K562 (cell line): ENCODE measurements at regions not wholly inside any gene's neighbourhood (a gene's known extent, or its start where the extent isn't known, plus 50 kb on each side); places are given as distances from the start of the nearest gene placed in this dataset.
"Not testable (repeated sequence)": the region's sequence is repeated elsewhere in the genome, so short reads cannot be mapped to it uniquely, and the experiment has no call there.

ENCODE experiments used
- ATAC-seq: fragments of 200-7000 bp; cut with Tn5 transposase; 3 replicates; pipeline ENCODE4 v1.9.1; 2020; ENCODE audit warnings: moderate library complexity
- BruUV-seq: library from RNA; stranded (reverse); fragments of 400-500 nt; replicated peaks from 2 replicates; lab custom pipeline; 2021; lab: Mats Ljungman, UMichigan
- CTCF ChIA-PET: fragments of 300-600 bp; formaldehyde crosslinking; extraction: SDS; loops from one replicate; lab custom pipeline; 2021; ENCODE audit warnings: low intra/inter-chr PET ratio; lab: Yijun Ruan, JAX
- POLR2A ChIA-PET: fragments of 300-600, 350-650 bp; sonication (Branson Sonifier 250); formaldehyde crosslinking; extraction: SDS; loops from one replicate; lab custom pipeline; 2021; ENCODE audit warnings: antibody characterized with exemption, inconsistent platforms; lab: Yijun Ruan, JAX
- DNase-seq, 4 experiments: peaks; one replicate each; pipeline versions ENCODE4 v3.0.0 to v3.0.0-alpha.2; 2011 to 2018; ENCODE audit warnings: low spot score in 3 of 4, mixed read lengths in 3 of 4; ENCODE audit errors: extremely low read depth in 1 of 4
- FAIRE-seq: peaks from 2 replicates; lab custom pipeline; 2011; peaks lifted over from hg19 to GRCh38; lab: Jason Lieb, UNC
- H2AFZ ChIP-seq: 2 replicates; pipeline ENCODE4 v1.6.0; 2011; ENCODE audit warnings: low read depth, low read length, control low read depth, inconsistent platforms
- H3K27ac ChIP-seq: fragments of 200-600 bp; 3 replicates; pipeline ENCODE4 v1.8.0; 2011; ENCODE audit warnings: low read depth, mild to moderate bottlenecking, control low read depth, inconsistent platforms, low read length, moderate library complexity, mixed read lengths; ENCODE audit errors: extremely low read depth
- H3K27me3 ChIP-seq, 2 experiments: fragments of 300-600 bp in 1 of 2; 2 replicates in 1 of 2; 3 replicates in 1 of 2; pipeline versions ENCODE4 v1.6.0 to v1.8.0; 2011; ENCODE audit warnings: inconsistent platforms in 2 of 2, low read length in 2 of 2, mild to moderate bottlenecking in 1 of 2, mixed read lengths in 1 of 2, moderate library complexity in 1 of 2; ENCODE audit not compliant: control insufficient read depth in 2 of 2, insufficient read depth in 2 of 2
- H3K36me3 ChIP-seq: fragments of 300-600 bp; 3 replicates; pipeline ENCODE4 v1.8.0; 2011; ENCODE audit warnings: mild to moderate bottlenecking, low read length, inconsistent platforms; ENCODE audit not compliant: control insufficient read depth, insufficient read depth
- H3K4me1 ChIP-seq, 2 experiments: fragments of 200-600 bp in 1 of 2; replicated peaks in 1 of 2; 2 replicates in 1 of 2; 3 replicates in 1 of 2; pipeline versions ENCODE4 v1.5.1 to v1.8.0; 2011; ENCODE audit warnings: inconsistent platforms in 2 of 2, low read length in 2 of 2, mild to moderate bottlenecking in 1 of 2, mixed read lengths in 1 of 2, moderate library complexity in 1 of 2; ENCODE audit not compliant: control insufficient read depth in 2 of 2, insufficient read depth in 2 of 2
- H3K4me2 ChIP-seq: 2 replicates; pipeline ENCODE4 v1.6.1; 2011; ENCODE audit warnings: low read length, control low read depth, inconsistent platforms, mixed read lengths; ENCODE audit not compliant: insufficient read depth
- H3K4me3 ChIP-seq: fragments of 200-600 bp; sonication (generic), shearing (Covaris generic); 2 replicates; pipeline ENCODE4 v1.5.1; 2016; ENCODE audit warnings: control low read depth, inconsistent platforms
- H3K79me2 ChIP-seq: fragments of 200-600 bp; 3 replicates; pipeline ENCODE4 v1.8.0; 2011; ENCODE audit warnings: low read length, inconsistent platforms; ENCODE audit not compliant: control insufficient read depth, insufficient read depth
- H3K9ac ChIP-seq, 2 experiments: 2 replicates each; pipeline versions ENCODE4 v1.6.0 to v1.6.1; 2011; ENCODE audit warnings: low read depth in 2 of 2, low read length in 2 of 2, control low read depth in 1 of 2, inconsistent platforms in 1 of 2, mild to moderate bottlenecking in 1 of 2, mixed read lengths in 1 of 2; ENCODE audit not compliant: insufficient read depth in 1 of 2
- H3K9me1 ChIP-seq: one replicate; pipeline ENCODE4 v1.6.0; 2011; ENCODE audit warnings: inconsistent platforms, mild to moderate bottlenecking, low read length, moderate library complexity; ENCODE audit not compliant: control insufficient read depth, insufficient read depth
- H3K9me3 ChIP-seq: replicated peaks from 2 replicates; pipeline ENCODE4 v1.5.1; 2011; ENCODE audit warnings: low read depth, low read length, inconsistent platforms; ENCODE audit not compliant: control insufficient read depth, insufficient read depth
- H4K20me1 ChIP-seq: replicated peaks from 2 replicates; pipeline ENCODE4 v1.6.1; 2011; ENCODE audit warnings: low read length, inconsistent platforms, mixed read lengths; ENCODE audit not compliant: control insufficient read depth, insufficient read depth
- WGBS: fragments of 100-300 bp; shearing (Covaris generic); methylation state at CpG from one replicate; pipeline ENCODE4 v1.1.6; 2016; ENCODE audit warnings: low coverage, mixed read lengths; ENCODE audit not compliant: insufficient coverage; ENCODE audit errors: missing lambda C conversion rate; 5-methylcytosine and 5-hydroxymethylcytosine counted together
- in situ Hi-C: fragments of 300-500 bp; cut with MboI; formaldehyde crosslinking; loops from 4 replicates; pipeline ENCODE4 v1.15.0; 2018; ENCODE audit warnings: inconsistent platforms, mixed read lengths
- intact Hi-C: fragments of 100-400 bp; cut with micrococcal nuclease; formaldehyde crosslinking; loops from 2 replicates; pipeline ENCODE4 v1.14.2; 2022

- H3K4me3 ChIP-seq, H3K9ac ChIP-seq, H3K4me2 ChIP-seq, POLR2A ChIA-PET, intact Hi-C loops, H4K20me1 ChIP-seq, H3K9me3 ChIP-seq, ATAC-seq, FAIRE-seq, DNase-seq, H2AFZ ChIP-seq, H3K27me3 ChIP-seq, BruUV-seq, in situ Hi-C loops, H3K4me1 ChIP-seq, H3K79me2 ChIP-seq, H3K36me3 ChIP-seq, H3K27ac ChIP-seq, H3K9me1 ChIP-seq, CTCF ChIA-PET: not testable (repeated sequence)
- 11% methylated on average over 3 of the region's 9 CpGs for WGBS
These were observed 127.5 kb downstream of the TMEM121 start for GRCh38 chr14:105653921-105654320.

GRCh38 chr14:105659255-105659654 is 132.9 kb downstream of the TMEM121 start:
- H3K79me2 ChIP-seq, H3K4me1 ChIP-seq, BruUV-seq, H3K9ac ChIP-seq, H3K27me3 ChIP-seq, ATAC-seq, H3K4me2 ChIP-seq, H3K9me3 ChIP-seq, H4K20me1 ChIP-seq, intact Hi-C loops, H2AFZ ChIP-seq, FAIRE-seq, CTCF ChIA-PET, H3K9me1 ChIP-seq, POLR2A ChIA-PET, H3K27ac ChIP-seq, DNase-seq, H3K4me3 ChIP-seq, H3K36me3 ChIP-seq: not testable (repeated sequence)
- 8% methylated on average over 2 of the region's 2 CpGs for WGBS
- in situ Hi-C loops = loop anchor here (5.0 kb wide), 1 partner anchor 47 kb away; no protein-coding TSS in a partner anchor
